ENCODE measurements at regions not wholly inside any gene's neighbourhood (a gene's known extent, or its start where the extent isn't known, plus 50 kb on each side); places are given as distances from the start of the nearest gene placed in this dataset.

DNA sequence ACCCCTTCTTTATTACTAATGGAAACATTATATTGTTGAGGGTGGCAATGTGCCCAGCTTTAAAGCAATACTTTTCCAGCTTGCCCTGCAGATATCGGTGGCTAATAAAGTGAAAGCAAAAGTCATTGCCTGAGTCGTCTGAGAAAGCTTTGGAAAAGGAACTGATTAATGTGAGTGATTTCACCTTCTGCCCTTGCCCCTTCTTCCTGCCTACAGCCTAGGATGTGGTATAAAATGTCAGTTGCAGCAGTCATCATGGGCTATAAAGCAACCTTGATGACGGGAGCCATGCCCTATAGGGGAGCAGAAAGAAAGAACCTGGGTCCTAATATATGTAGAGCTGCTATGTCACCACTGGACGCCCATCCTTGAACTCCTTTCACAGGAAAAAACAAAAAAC is 132.4 kb upstream of the USP9X start:
- TF ChIP-seq POLR2A (IDR thresholded peaks at IDR 0.05; ENCODE audit: extremely low read depth, insufficient read length): no peak
- TF ChIP-seq, protein P1, sequence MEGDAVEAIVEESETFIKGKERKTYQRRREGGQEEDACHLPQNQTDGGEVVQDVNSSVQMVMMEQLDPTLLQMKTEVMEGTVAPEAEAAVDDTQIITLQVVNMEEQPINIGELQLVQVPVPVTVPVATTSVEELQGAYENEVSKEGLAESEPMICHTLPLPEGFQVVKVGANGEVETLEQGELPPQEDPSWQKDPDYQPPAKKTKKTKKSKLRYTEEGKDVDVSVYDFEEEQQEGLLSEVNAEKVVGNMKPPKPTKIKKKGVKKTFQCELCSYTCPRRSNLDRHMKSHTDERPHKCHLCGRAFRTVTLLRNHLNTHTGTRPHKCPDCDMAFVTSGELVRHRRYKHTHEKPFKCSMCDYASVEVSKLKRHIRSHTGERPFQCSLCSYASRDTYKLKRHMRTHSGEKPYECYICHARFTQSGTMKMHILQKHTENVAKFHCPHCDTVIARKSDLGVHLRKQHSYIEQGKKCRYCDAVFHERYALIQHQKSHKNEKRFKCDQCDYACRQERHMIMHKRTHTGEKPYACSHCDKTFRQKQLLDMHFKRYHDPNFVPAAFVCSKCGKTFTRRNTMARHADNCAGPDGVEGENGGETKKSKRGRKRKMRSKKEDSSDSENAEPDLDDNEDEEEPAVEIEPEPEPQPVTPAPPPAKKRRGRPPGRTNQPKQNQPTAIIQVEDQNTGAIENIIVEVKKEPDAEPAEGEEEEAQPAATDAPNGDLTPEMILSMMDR (IDR thresholded peaks at IDR 0.05; ENCODE audit: low read depth, low read length): no peak
- TF ChIP-seq, protein P2, sequence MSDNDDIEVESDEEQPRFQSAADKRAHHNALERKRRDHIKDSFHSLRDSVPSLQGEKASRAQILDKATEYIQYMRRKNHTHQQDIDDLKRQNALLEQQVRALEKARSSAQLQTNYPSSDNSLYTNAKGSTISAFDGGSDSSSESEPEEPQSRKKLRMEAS (IDR thresholded peaks at IDR 0.05; ENCODE audit: low read depth, low read length): no peak

Measured in NB4 (cell line).